ENCODE measurements at regions not wholly inside any gene's neighbourhood (a gene's known extent, or its start where the extent isn't known, plus 50 kb on each side); places are given as distances from the start of the nearest gene placed in this dataset.

DNA sequence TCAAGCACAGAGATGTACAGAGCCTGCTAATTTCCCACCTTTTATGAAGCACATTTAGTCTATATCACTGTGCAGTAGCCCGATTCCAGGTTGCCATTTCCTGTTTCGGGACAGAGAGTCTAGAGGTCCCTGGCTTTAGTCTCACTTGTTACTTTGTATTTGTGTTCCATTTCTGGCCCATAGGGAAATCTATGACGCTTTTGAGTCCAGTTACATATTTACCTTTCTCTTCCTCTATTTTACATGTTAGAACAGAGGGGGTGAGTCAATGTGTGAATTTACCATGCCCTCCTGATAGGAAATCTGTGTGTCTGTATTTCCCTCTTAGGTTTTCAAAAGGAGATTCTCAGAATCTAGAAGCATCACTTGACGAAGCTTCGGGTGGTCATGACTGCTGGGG, 227.1 kb upstream of the ZFHX3 start:
- ChIA-PET CTCF (no interaction called here), POLR2A (no interaction called here)
- H3K27ac ChIP-seq (ENCODE audit: low read depth in 2 of 2, low read length in 1 of 2), result no peak overlapping the region
- no peaks in the 10 kb centered on the region for H3F3A ChIP-seq (replicated peaks; ENCODE audit: insufficient read depth)
- TF ChIP-seq TAF1 (IDR thresholded peaks at IDR 0.05; ENCODE audit: borderline replicate concordance, low read depth, low read length), result no peak
- TF ChIP-seq TEAD4 (IDR thresholded peaks at IDR 0.05; ENCODE audit: borderline replicate concordance, insufficient read depth), result no peak
- TF ChIP-seq EP300 (IDR thresholded peaks at IDR 0.05; ENCODE audit: borderline replicate concordance in 1 of 2, low read depth in 1 of 2, low read length in 1 of 2), result no peak
- no peak for TF ChIP-seq RXRA (IDR thresholded peaks at IDR 0.05; ENCODE audit: borderline replicate concordance, low read depth)
- TF ChIP-seq TCF12 (IDR thresholded peaks at IDR 0.05), result no peak
- TF ChIP-seq, protein P1, sequence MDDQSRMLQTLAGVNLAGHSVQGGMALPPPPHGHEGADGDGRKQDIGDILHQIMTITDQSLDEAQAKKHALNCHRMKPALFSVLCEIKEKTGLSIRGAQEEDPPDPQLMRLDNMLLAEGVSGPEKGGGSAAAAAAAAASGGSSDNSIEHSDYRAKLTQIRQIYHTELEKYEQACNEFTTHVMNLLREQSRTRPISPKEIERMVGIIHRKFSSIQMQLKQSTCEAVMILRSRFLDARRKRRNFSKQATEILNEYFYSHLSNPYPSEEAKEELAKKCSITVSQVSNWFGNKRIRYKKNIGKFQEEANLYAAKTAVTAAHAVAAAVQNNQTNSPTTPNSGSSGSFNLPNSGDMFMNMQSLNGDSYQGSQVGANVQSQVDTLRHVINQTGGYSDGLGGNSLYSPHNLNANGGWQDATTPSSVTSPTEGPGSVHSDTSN (IDR thresholded peaks at IDR 0.05), result no peak
- no peaks in the 10 kb centered on the region; the same call in 1 of the 2 replicates for H3K27me3 ChIP-seq (ENCODE audit: insufficient read depth)
- no peaks in the 10 kb centered on the region for H3K9me3 ChIP-seq
- no peaks in the 10 kb centered on the region for H3K9me2 ChIP-seq
- no peaks in the 10 kb centered on the region for H3K36me3 ChIP-seq (replicated peaks in 1 of 2; ENCODE audit: control insufficient read depth in 1 of 2, insufficient read depth in 2 of 2, low read length in 1 of 2)
- H3K4me2 ChIP-seq, result no peak overlapping the region
- peaks cover 0 to 10% of the 10 kb centered on the region in 2 experiments; a peak in 1 of 4 replicates for H3K4me1 ChIP-seq (ENCODE audit: control insufficient read depth in 1 of 2, insufficient read depth in 2 of 2, low read depth in 1 of 2, low read length in 1 of 2)
- H2AFZ ChIP-seq (ENCODE audit: low read depth), result no peak overlapping the region
- H3K79me2 ChIP-seq (ENCODE audit: insufficient read depth), result no peaks in the 10 kb centered on the region
- no peaks in the 10 kb centered on the region for H4K20me1 ChIP-seq (ENCODE audit: insufficient read depth)
- no peak overlapping the region for H3K4me3 ChIP-seq (ENCODE audit: low read depth in 2 of 2, low read length in 1 of 2)
- no peak for DNase-seq
- H3K9ac ChIP-seq, result no peak overlapping the region
- WGBS (ENCODE audit: low lambda C conversion rate), result 48% methylated on average over 5 of the region's 5 CpGs

DNA sequence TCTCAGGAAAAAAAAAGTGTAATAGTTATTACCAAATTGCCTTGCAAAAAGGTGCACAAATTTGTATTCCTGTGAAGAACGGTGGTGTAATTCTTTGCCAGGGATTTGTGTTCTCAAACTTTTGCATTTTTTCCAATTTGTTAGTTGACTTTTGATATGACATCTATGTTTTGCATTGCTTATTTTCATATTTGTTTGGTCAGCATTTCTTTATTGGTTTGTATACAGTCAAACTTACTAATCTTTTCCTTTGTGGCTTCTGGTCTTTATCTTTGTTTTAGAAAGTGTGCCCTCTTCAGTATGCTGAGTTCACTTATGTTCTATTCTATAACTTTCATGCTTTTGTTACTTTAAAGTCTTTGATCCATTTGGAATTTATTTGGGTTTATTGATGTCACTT, 226.2 kb upstream of the ZFHX3 start:
- H3K9me3 ChIP-seq, result no peaks in the 10 kb centered on the region
- no peak overlapping the region for H2AFZ ChIP-seq (ENCODE audit: low read depth)
- H3K4me1 ChIP-seq (ENCODE audit: control insufficient read depth in 1 of 2, insufficient read depth in 2 of 2, low read depth in 1 of 2, low read length in 1 of 2), result peaks cover 0 to 10% of the 10 kb centered on the region in 2 experiments; a peak in 1 of 4 replicates
- WGBS (ENCODE audit: low lambda C conversion rate), result 43% methylated on average over 1 of the region's 1 CpG
- no peak for DNase-seq
- no peaks in the 10 kb centered on the region for H4K20me1 ChIP-seq (ENCODE audit: insufficient read depth)
- ChIA-PET CTCF (no interaction called here), POLR2A (no interaction called here)
- no peak overlapping the region for H3K27ac ChIP-seq (ENCODE audit: low read depth in 2 of 2, low read length in 1 of 2)
- no peaks in the 10 kb centered on the region; the same call in 1 of the 2 replicates for H3K27me3 ChIP-seq (ENCODE audit: insufficient read depth)
- no peak overlapping the region for H3K4me3 ChIP-seq (ENCODE audit: low read depth in 2 of 2, low read length in 1 of 2)
- no peak overlapping the region for H3K9ac ChIP-seq
- H3K36me3 ChIP-seq (replicated peaks in 1 of 2; ENCODE audit: control insufficient read depth in 1 of 2, insufficient read depth in 2 of 2, low read length in 1 of 2), result no peaks in the 10 kb centered on the region
- no peaks in the 10 kb centered on the region for H3F3A ChIP-seq (replicated peaks; ENCODE audit: insufficient read depth)
- H3K4me2 ChIP-seq, result no peak overlapping the region
- H3K9me2 ChIP-seq, result no peaks in the 10 kb centered on the region
- TF ChIP-seq RAD21 (IDR thresholded peaks at IDR 0.05; ENCODE audit: low read length) (no peak), POLR2AphosphoS5 (IDR thresholded peaks at IDR 0.05; ENCODE audit: low read depth, low read length) (no peak), CHD2 (IDR thresholded peaks at IDR 0.05; ENCODE audit: low read length, partially characterized antibody) (no peak)
- TF ChIP-seq, protein P2, sequence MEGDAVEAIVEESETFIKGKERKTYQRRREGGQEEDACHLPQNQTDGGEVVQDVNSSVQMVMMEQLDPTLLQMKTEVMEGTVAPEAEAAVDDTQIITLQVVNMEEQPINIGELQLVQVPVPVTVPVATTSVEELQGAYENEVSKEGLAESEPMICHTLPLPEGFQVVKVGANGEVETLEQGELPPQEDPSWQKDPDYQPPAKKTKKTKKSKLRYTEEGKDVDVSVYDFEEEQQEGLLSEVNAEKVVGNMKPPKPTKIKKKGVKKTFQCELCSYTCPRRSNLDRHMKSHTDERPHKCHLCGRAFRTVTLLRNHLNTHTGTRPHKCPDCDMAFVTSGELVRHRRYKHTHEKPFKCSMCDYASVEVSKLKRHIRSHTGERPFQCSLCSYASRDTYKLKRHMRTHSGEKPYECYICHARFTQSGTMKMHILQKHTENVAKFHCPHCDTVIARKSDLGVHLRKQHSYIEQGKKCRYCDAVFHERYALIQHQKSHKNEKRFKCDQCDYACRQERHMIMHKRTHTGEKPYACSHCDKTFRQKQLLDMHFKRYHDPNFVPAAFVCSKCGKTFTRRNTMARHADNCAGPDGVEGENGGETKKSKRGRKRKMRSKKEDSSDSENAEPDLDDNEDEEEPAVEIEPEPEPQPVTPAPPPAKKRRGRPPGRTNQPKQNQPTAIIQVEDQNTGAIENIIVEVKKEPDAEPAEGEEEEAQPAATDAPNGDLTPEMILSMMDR (IDR thresholded peaks at IDR 0.05), result no peak
- no peaks in the 10 kb centered on the region for H3K79me2 ChIP-seq (ENCODE audit: insufficient read depth)

All from SK-N-SH (cell line).